22Rv1 (cell line): ENCODE measurements at regions not wholly inside any gene's neighbourhood (a gene's known extent, or its start where the extent isn't known, plus 50 kb on each side); places are given as distances from the start of the nearest gene placed in this dataset.

Source experiments
- H3K27ac ChIP-seq: fragments of 450-650 bp; 2 replicates; pipeline ENCODE4 v1.5.1; 2017
- CTCF ChIP-seq: fragments of 450-650 bp; IDR thresholded peaks from 2 replicates; pipeline ENCODE4 v1.5.1; 2017; ENCODE audit warnings: mild to moderate bottlenecking
- ZFX ChIP-seq: fragments of 450-650 bp; IDR thresholded peaks from 2 replicates; pipeline ENCODE4 v1.6.1; 2017; ENCODE audit warnings: antibody characterized with exemption, borderline replicate concordance

GRCh38 chr1:90339811-90340210 lies 344.9 kb downstream of the ZNF326 start:
- H3K27ac ChIP-seq = no peak overlapping the region
- TF ChIP-seq CTCF (no peak), ZFX (no peak)

- H3K27ac ChIP-seq = no peak overlapping the region
- TF ChIP-seq CTCF = no peak
- no peak for TF ChIP-seq ZFX
Observed at GRCh38 chr1:90336552-90337324, 341.8 kb downstream of the ZNF326 start.

GRCh38 chr1:90335558-90335957 lies 340.6 kb downstream of the ZNF326 start:
- H3K27ac ChIP-seq = no peak overlapping the region
- TF ChIP-seq CTCF = no peak
- no peak for TF ChIP-seq ZFX

GRCh38 chr1:90334137-90334536 lies 339.2 kb downstream of the ZNF326 start:
- H3K27ac ChIP-seq = no peak overlapping the region
- no peak for TF ChIP-seq CTCF
- no peak for TF ChIP-seq ZFX

- TF ChIP-seq ZFX (no peak), CTCF (no peak)
- H3K27ac ChIP-seq = no peak overlapping the region
Observed at GRCh38 chr1:90325168-90325567, 330.3 kb downstream of the ZNF326 start.

- no peak for TF ChIP-seq ZFX
- no peak for TF ChIP-seq CTCF
Observed at GRCh38 chr1:90322186-90322585, 327.3 kb downstream of the ZNF326 start.

GRCh38 chr1:90319918-90320317 lies 325.0 kb downstream of the ZNF326 start:
- no peak for TF ChIP-seq CTCF
- TF ChIP-seq ZFX = no peak
- no peak overlapping the region for H3K27ac ChIP-seq

More at GRCh38 chr1:90322186-90322585, 327.3 kb downstream of the ZNF326 start:
- H3K27ac ChIP-seq = no peak overlapping the region
